Nephron (organoid): ENCODE measurements at regions not wholly inside any gene's neighbourhood (a gene's known extent, or its start where the extent isn't known, plus 50 kb on each side); places are given as distances from the start of the nearest gene placed in this dataset.

Experiments
- H3K27ac Mint-ChIP-seq, 3 experiments: 2 replicates each; pipeline ENCODE4 v1.8.0; 2020; ENCODE audit warnings: mixed read lengths in 3 of 3, mild to moderate bottlenecking in 2 of 3, moderate library complexity in 1 of 3
- H3K27me3 Mint-ChIP-seq: 2 replicates; pipeline ENCODE4 v1.8.0; 2021; ENCODE audit warnings: low read depth, mild to moderate bottlenecking, moderate library complexity, mixed read lengths
- H3K36me3 Mint-ChIP-seq: 2 replicates; pipeline ENCODE4 v1.8.0; 2020; ENCODE audit warnings: low read depth, mixed read lengths
- H3K4me1 Mint-ChIP-seq: 2 replicates; pipeline ENCODE4 v1.8.0; 2020; ENCODE audit warnings: mixed read lengths
- H3K4me3 Mint-ChIP-seq, 3 experiments: 2 replicates each; pipeline ENCODE4 v1.8.0; 2020; ENCODE audit warnings: mild to moderate bottlenecking in 3 of 3, mixed read lengths in 3 of 3, moderate library complexity in 2 of 3
- H3K9me3 Mint-ChIP-seq: 2 replicates; pipeline ENCODE4 v1.8.0; 2020; ENCODE audit warnings: mixed read lengths
- TF ChIP-seq, protein P1 (sequence below), 3 experiments: fragments of 200-600 bp; sonication (generic); IDR thresholded peaks; one replicate each; pipeline ENCODE4 v1.5.0; 2021; ENCODE audit warnings: antibody characterized with exemption in 3 of 3; ENCODE audit not compliant: unreplicated experiment in 3 of 3

DNA sequence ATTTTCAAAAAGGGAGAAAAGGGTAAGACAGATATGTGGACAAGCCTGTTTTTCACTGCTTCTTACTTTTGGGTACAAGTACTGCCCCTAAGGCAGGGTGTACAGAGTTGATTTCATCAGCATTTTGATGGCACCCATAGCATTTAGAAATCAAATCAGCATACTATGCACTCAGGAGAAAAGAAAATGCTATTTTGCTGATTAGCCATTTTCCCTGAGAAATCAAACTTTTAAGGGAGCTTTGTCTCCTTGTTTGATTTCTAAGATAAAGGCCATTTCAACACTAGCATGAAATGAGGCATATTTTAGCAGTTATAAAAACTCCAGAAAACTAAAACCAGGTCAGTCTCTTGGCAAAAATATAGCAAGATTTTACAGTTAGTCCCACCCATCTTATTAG, 2269.4 kb upstream of the WWC1 start:
- Mint-ChIP-seq H3K36me3 (no peaks in the 10 kb centered on the region), H3K27ac (no peak overlapping the region), H3K4me1 (no peaks in the 10 kb centered on the region), H3K27me3 (no peaks in the 10 kb centered on the region), H3K4me3 (no peak overlapping the region), H3K9me3 (no peaks in the 10 kb centered on the region)
- TF ChIP-seq, protein P1, sequence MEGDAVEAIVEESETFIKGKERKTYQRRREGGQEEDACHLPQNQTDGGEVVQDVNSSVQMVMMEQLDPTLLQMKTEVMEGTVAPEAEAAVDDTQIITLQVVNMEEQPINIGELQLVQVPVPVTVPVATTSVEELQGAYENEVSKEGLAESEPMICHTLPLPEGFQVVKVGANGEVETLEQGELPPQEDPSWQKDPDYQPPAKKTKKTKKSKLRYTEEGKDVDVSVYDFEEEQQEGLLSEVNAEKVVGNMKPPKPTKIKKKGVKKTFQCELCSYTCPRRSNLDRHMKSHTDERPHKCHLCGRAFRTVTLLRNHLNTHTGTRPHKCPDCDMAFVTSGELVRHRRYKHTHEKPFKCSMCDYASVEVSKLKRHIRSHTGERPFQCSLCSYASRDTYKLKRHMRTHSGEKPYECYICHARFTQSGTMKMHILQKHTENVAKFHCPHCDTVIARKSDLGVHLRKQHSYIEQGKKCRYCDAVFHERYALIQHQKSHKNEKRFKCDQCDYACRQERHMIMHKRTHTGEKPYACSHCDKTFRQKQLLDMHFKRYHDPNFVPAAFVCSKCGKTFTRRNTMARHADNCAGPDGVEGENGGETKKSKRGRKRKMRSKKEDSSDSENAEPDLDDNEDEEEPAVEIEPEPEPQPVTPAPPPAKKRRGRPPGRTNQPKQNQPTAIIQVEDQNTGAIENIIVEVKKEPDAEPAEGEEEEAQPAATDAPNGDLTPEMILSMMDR (IDR thresholded peaks at IDR 0.05; ENCODE audit: unreplicated experiment in 3 of 3) = no peak

DNA sequence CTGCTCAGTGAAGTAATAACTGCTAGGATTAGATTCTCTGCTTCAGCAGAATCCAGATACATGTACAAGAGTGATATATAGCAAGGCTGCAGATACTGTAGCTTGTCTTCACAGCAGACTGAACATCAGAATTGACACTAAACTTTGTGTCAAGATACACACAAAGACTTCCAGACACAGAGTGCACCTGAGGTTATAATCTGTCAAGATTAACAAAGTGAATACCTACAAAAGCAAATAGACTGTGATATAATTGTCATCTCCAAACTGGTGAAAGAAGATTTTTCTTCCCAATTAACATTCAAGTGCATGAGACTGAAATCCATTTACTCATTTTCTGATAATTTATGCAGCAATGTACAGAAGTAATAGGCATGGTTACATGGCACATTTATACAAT, 2266.5 kb upstream of the WWC1 start:
- Mint-ChIP-seq H3K27me3 (no peaks in the 10 kb centered on the region), H3K9me3 (no peaks in the 10 kb centered on the region), H3K4me3 (no peak overlapping the region), H3K36me3 (no peaks in the 10 kb centered on the region), H3K4me1 (no peaks in the 10 kb centered on the region), H3K27ac (no peak overlapping the region)
- TF ChIP-seq, protein P1 (IDR thresholded peaks at IDR 0.05; ENCODE audit: unreplicated experiment in 3 of 3) = no peak

DNA sequence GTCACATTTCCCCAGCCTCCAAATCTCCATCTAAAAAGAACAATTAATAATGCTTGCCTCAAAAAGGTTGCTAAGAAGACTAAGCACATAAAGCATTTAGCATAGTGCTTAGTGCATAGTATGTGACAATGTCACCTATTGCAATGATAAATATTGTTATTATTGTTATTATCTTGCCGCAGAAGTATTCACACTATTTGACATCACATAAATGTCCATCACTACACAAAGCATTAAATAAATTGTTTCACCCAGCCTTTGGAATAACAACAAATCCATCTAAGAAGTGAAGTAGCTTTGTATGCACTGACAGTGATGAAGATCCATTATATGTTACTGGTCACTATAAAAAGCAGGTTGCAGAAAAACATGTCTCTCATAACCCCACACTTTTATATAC, 2263.9 kb upstream of the WWC1 start:
- H3K27me3 Mint-ChIP-seq = no peaks in the 10 kb centered on the region
- no peaks in the 10 kb centered on the region for H3K4me1 Mint-ChIP-seq
- H3K36me3 Mint-ChIP-seq = no peaks in the 10 kb centered on the region
- H3K27ac Mint-ChIP-seq = no peak overlapping the region
- TF ChIP-seq, protein P1 (IDR thresholded peaks at IDR 0.05; ENCODE audit: unreplicated experiment in 3 of 3) = no peak
- no peaks in the 10 kb centered on the region for H3K9me3 Mint-ChIP-seq
- no peak overlapping the region for H3K4me3 Mint-ChIP-seq

DNA sequence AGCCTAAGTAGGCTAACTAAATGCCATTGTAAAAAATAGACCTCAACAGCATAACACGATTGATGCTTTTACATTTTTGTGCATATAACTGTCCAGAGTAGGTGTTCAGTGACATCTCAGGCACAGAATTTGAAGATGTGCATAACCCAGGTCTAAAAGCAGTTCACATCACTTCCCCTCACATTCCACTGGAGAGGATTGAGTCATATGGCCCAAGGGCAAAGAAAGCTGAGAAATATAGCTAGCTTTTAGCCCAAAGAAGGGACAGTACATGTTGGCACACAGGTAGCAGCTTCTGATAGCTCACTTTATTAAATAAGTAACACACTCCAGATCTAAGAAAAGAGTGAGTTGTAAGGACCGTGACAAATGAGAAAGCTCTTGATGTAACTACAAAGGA, 2259.5 kb upstream of the WWC1 start:
- H3K27ac Mint-ChIP-seq = no peak overlapping the region
- H3K27me3 Mint-ChIP-seq = no peaks in the 10 kb centered on the region
- no peaks in the 10 kb centered on the region for H3K4me1 Mint-ChIP-seq
- TF ChIP-seq, protein P1 (IDR thresholded peaks at IDR 0.05; ENCODE audit: unreplicated experiment in 3 of 3) = no peak
- H3K9me3 Mint-ChIP-seq = no peaks in the 10 kb centered on the region
- no peak overlapping the region for H3K4me3 Mint-ChIP-seq
- H3K36me3 Mint-ChIP-seq = no peaks in the 10 kb centered on the region

DNA sequence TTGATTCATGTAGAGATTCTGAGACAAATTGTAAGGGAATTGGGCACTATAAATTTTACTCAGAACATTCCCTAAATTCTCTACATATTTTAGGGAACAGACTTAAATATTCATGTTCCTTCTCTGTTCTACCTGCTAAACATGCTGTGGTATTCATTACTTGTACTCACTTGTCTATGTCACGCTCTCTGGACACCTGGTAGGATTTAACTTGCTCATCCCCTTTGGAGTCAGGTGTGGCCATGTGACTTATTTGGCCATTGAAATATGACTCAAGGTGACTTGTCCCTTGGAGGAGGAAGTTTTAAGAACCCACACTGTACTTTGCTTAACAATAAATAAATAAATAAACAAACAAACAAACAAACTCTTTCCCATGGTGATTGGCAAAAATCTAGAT, 2258.8 kb upstream of the WWC1 start:
- Mint-ChIP-seq H3K4me1 (no peaks in the 10 kb centered on the region), H3K9me3 (peaks cover 2% of the 10 kb centered on the region), H3K4me3 (no peak overlapping the region), H3K27ac (no peak overlapping the region), H3K36me3 (no peaks in the 10 kb centered on the region), H3K27me3 (no peaks in the 10 kb centered on the region)
- TF ChIP-seq, protein P1 (IDR thresholded peaks at IDR 0.05; ENCODE audit: unreplicated experiment in 3 of 3) = no peak

DNA sequence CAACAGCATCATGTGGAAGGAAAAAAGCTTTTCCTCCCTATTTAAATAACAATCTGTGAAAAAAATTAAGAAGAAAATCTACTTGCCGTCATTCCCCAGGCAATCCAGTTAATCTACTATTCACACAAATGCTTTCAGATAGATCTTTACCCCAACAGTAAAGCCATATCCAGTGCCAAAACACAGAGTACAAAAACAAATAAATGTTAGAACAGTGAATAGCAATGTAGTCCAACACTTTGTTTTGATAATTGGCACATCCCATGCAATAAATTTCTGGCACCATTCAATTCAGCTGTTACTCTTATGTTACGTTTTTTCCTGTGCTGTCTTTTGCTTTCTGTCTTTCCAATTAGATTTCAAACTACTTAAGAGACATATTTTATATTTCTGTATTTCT, 2245.5 kb upstream of the WWC1 start:
- no peaks in the 10 kb centered on the region for H3K4me1 Mint-ChIP-seq
- no peak overlapping the region for H3K27ac Mint-ChIP-seq
- TF ChIP-seq, protein P1 (IDR thresholded peaks at IDR 0.05; ENCODE audit: unreplicated experiment in 3 of 3) = no peak
- H3K9me3 Mint-ChIP-seq = no peaks in the 10 kb centered on the region
- no peaks in the 10 kb centered on the region for H3K36me3 Mint-ChIP-seq
- H3K4me3 Mint-ChIP-seq = no peak overlapping the region
- no peaks in the 10 kb centered on the region for H3K27me3 Mint-ChIP-seq
